ENCODE measurements at regions not wholly inside any gene's neighbourhood (a gene's known extent, or its start where the extent isn't known, plus 50 kb on each side); places are given as distances from the start of the nearest gene placed in this dataset.

DNA sequence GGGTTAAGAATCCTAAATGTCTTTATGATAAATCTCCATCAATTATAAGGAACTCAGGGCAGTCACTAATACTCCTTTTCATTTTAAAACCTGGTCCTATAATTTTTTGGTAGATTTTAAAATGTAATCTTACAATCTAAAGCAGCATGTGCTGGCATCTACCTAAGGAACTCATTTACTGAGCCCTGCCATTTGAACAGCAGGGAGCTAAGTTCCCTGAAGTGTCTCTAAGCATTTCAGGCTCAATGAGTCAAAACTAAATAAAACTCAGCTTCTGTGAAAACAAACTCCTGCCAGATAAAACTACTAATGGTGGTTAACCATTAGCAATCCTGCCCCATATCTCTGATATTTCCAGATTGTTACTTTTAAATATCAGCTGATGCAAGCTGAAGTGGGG lies 1371.8 kb upstream of the PRMT6 start:
- Mint-ChIP-seq H3K4me3 (ENCODE audit: unreplicated experiment) (no peak overlapping the region), H3K27ac (ENCODE audit: unreplicated experiment) (no peak overlapping the region), H3K36me3 (ENCODE audit: insufficient read depth, unreplicated experiment) (no peaks in the 10 kb centered on the region), H3K4me1 (ENCODE audit: low read depth, unreplicated experiment) (no peaks in the 10 kb centered on the region), H3K27me3 (ENCODE audit: insufficient read depth, unreplicated experiment) (no peaks in the 10 kb centered on the region), H3K9me3 (ENCODE audit: unreplicated experiment) (no peaks in the 10 kb centered on the region)
- H3K27me3 ChIP-seq (replicated peaks; ENCODE audit: control insufficient read depth, insufficient read depth, low read length), result no peaks in the 10 kb centered on the region
- H3K36me3 ChIP-seq (ENCODE audit: control insufficient read depth, insufficient read depth, low read length), result no peaks in the 10 kb centered on the region
- no peaks in the 10 kb centered on the region for H3K4me1 ChIP-seq
- BruUV-seq (replicated peaks), result no TSS peak
- TF ChIP-seq, protein P1, sequence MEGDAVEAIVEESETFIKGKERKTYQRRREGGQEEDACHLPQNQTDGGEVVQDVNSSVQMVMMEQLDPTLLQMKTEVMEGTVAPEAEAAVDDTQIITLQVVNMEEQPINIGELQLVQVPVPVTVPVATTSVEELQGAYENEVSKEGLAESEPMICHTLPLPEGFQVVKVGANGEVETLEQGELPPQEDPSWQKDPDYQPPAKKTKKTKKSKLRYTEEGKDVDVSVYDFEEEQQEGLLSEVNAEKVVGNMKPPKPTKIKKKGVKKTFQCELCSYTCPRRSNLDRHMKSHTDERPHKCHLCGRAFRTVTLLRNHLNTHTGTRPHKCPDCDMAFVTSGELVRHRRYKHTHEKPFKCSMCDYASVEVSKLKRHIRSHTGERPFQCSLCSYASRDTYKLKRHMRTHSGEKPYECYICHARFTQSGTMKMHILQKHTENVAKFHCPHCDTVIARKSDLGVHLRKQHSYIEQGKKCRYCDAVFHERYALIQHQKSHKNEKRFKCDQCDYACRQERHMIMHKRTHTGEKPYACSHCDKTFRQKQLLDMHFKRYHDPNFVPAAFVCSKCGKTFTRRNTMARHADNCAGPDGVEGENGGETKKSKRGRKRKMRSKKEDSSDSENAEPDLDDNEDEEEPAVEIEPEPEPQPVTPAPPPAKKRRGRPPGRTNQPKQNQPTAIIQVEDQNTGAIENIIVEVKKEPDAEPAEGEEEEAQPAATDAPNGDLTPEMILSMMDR (IDR thresholded peaks at IDR 0.05; ENCODE audit: insufficient read depth in 1 of 2, low read depth in 1 of 2, low read length in 1 of 2, severe bottlenecking in 1 of 2, unreplicated experiment in 1 of 2), result no peak
- no peak overlapping the region for H3K4me3 ChIP-seq (ENCODE audit: low read depth, low read length)
- no peaks in the 10 kb centered on the region for H3K9me3 ChIP-seq
- CTCF ChIA-PET, result no interaction called here
- POLR2A ChIA-PET, result no interaction called here
- intact Hi-C loops (cut with micrococcal nuclease; ENCODE audit: unreplicated experiment), result no loop called here
- no peak for DNase-seq

DNA sequence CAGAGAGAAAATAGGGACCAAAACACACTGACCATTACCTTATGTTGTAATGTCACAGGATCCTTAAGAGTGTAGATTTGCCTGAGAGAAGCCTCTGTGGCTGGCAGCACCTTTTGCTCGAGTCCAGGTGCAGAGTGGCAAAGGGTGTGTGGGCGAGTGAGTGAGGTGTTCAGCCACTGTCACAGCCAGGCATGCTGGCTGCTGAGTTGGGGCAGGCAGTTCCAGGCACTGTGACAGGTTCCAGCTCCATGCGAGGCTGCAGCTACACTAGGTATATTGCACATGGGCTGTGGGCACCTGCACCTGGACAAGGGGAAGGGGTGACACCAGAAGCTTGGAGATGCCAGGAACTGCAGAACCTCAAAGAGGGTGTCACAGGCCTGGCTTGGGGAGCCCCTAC lies 1370.4 kb upstream of the PRMT6 start:
- H3K9me3 ChIP-seq, result no peaks in the 10 kb centered on the region
- Mint-ChIP-seq H3K36me3 (ENCODE audit: insufficient read depth, unreplicated experiment) (no peaks in the 10 kb centered on the region), H3K4me3 (ENCODE audit: unreplicated experiment) (no peak overlapping the region), H3K9me3 (ENCODE audit: unreplicated experiment) (no peaks in the 10 kb centered on the region), H3K27me3 (ENCODE audit: insufficient read depth, unreplicated experiment) (no peaks in the 10 kb centered on the region), H3K27ac (ENCODE audit: unreplicated experiment) (no peak overlapping the region), H3K4me1 (ENCODE audit: low read depth, unreplicated experiment) (no peaks in the 10 kb centered on the region)
- ChIA-PET CTCF (no interaction called here), POLR2A (no interaction called here)
- no peaks in the 10 kb centered on the region for H3K4me1 ChIP-seq
- H3K4me3 ChIP-seq (ENCODE audit: low read depth, low read length), result no peak overlapping the region
- H3K36me3 ChIP-seq (ENCODE audit: control insufficient read depth, insufficient read depth, low read length), result no peaks in the 10 kb centered on the region
- BruUV-seq (replicated peaks), result no TSS peak
- TF ChIP-seq, protein P1 (IDR thresholded peaks at IDR 0.05; ENCODE audit: insufficient read depth in 1 of 2, low read depth in 1 of 2, low read length in 1 of 2, severe bottlenecking in 1 of 2, unreplicated experiment in 1 of 2), result no peak
- H3K27me3 ChIP-seq (replicated peaks; ENCODE audit: control insufficient read depth, insufficient read depth, low read length), result no peaks in the 10 kb centered on the region
- no peak for DNase-seq
- intact Hi-C loops (cut with micrococcal nuclease; ENCODE audit: unreplicated experiment), result no loop called here

DNA sequence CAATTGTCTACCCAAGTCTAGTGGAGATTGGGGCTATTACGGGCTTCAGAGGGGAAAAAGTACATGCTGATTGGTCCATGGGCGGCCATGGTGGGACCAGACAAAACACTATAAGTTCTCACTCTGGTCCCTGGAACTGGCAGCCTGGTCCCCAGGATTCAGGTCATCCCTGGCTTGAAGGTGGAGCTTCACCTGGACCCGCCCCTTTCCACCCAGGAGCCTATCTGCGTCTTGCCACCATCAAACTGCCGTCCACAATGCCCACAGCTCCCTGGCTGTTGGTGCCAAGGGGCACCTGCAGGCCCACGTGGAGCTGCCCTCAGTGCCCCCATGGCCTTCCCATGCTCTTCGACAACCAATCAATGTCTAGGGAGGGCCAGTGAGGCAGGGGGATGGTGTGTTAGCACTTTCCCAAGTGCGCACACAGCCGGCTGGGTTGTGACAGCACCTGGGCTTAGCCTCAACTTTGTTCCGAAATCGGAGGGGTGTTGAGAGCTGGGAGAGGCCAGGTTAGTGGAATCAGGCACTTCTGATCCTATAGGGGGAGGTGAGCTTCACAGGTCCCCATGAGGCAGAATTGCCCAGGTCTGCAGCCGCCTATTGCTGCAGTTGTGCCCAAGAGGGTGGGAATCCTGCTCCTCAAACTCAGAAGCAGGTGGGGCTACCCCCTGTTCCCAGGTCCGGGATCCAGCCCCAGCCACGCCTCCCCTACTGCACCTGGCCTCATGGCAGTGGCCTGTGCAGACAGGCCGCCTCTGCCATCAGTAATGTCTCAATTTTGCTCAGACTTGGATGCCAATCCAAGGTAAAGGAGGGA lies 1369.4 kb upstream of the PRMT6 start:
- CTCF ChIA-PET, result no interaction called here
- TF ChIP-seq, protein P1 (IDR thresholded peaks at IDR 0.05; ENCODE audit: insufficient read depth in 1 of 2, low read depth in 1 of 2, low read length in 1 of 2, severe bottlenecking in 1 of 2, unreplicated experiment in 1 of 2), result no peak
- Mint-ChIP-seq H3K27ac (ENCODE audit: unreplicated experiment) (no peak overlapping the region), H3K27me3 (ENCODE audit: insufficient read depth, unreplicated experiment) (no peaks in the 10 kb centered on the region), H3K4me1 (ENCODE audit: low read depth, unreplicated experiment) (no peaks in the 10 kb centered on the region), H3K4me3 (ENCODE audit: unreplicated experiment) (no peak overlapping the region), H3K36me3 (ENCODE audit: insufficient read depth, unreplicated experiment) (no peaks in the 10 kb centered on the region), H3K9me3 (ENCODE audit: unreplicated experiment) (no peaks in the 10 kb centered on the region)
- Histone ChIP-seq H3K4me1 (no peaks in the 10 kb centered on the region), H3K4me3 (ENCODE audit: low read depth, low read length) (no peak overlapping the region), H3K36me3 (ENCODE audit: control insufficient read depth, insufficient read depth, low read length) (no peaks in the 10 kb centered on the region), H3K27me3 (replicated peaks; ENCODE audit: control insufficient read depth, insufficient read depth, low read length) (no peaks in the 10 kb centered on the region), H3K9me3 (no peaks in the 10 kb centered on the region)
- no TSS peak for BruUV-seq (replicated peaks)
- intact Hi-C loops (cut with micrococcal nuclease; ENCODE audit: unreplicated experiment), result no loop called here
- POLR2A ChIA-PET, result no interaction called here
- no peak for DNase-seq
